Parathyroid adenoma (tissue), 2 donors: ENCODE measurements at regions not wholly inside any gene's neighbourhood (a gene's known extent, or its start where the extent isn't known, plus 50 kb on each side); places are given as distances from the start of the nearest gene placed in this dataset.
A peak's percentile ranks its signal among the peaks of the same experiment; 100 is the strongest.

Experiments
- H2AFZ ChIP-seq: fragments of 300-600 bp; sonication (generic); one replicate; pipeline ENCODE4 v1.7.0; 2017; ENCODE audit warnings: antibody characterized with exemption, mild to moderate bottlenecking
- H3K27ac ChIP-seq: fragments of 300-600 bp; sonication (generic); one replicate; pipeline ENCODE4 v1.7.0; 2017
- H3K27me3 ChIP-seq: fragments of 300-600 bp; sonication (generic); one replicate; pipeline ENCODE4 v1.7.0; 2017; ENCODE audit warnings: low read length; ENCODE audit not compliant: control insufficient read depth, insufficient read depth
- H3K36me3 ChIP-seq: fragments of 300-600 bp; sonication (generic); one replicate; pipeline ENCODE4 v1.7.0; 2017; ENCODE audit warnings: low read length; ENCODE audit not compliant: control insufficient read depth, insufficient read depth
- H3K4me1 ChIP-seq: fragments of 300-600 bp; sonication (generic); one replicate; pipeline ENCODE4 v1.7.0; 2017; ENCODE audit warnings: control low read depth
- H3K4me2 ChIP-seq: fragments of 300-600 bp; sonication (generic); one replicate; pipeline ENCODE4 v1.7.0; 2017; ENCODE audit warnings: low read length
- H3K4me3 ChIP-seq: fragments of 300-600 bp; sonication (generic); one replicate; pipeline ENCODE4 v1.7.0; 2017; ENCODE audit warnings: low read depth, low read length
- H3K79me2 ChIP-seq: fragments of 300-600 bp; sonication (generic); one replicate; pipeline ENCODE4 v1.7.0; 2017; ENCODE audit warnings: control low read depth
- H3K9ac ChIP-seq: fragments of 300-600 bp; sonication (generic); one replicate; pipeline ENCODE4 v1.7.0; 2017; ENCODE audit warnings: mild to moderate bottlenecking
- H3K9me3 ChIP-seq: fragments of 300-600 bp; sonication (generic); one replicate; pipeline ENCODE4 v1.7.0; 2017; ENCODE audit warnings: low read length; ENCODE audit not compliant: control insufficient read depth
- CTCF ChIP-seq: fragments of 300-600 bp; sonication (generic); IDR thresholded peaks from one replicate; pipeline ENCODE4 v1.7.0; 2017; ENCODE audit warnings: antibody characterized with exemption, mild to moderate bottlenecking
- donor health status: primary hyperparathyroidism.

DNA sequence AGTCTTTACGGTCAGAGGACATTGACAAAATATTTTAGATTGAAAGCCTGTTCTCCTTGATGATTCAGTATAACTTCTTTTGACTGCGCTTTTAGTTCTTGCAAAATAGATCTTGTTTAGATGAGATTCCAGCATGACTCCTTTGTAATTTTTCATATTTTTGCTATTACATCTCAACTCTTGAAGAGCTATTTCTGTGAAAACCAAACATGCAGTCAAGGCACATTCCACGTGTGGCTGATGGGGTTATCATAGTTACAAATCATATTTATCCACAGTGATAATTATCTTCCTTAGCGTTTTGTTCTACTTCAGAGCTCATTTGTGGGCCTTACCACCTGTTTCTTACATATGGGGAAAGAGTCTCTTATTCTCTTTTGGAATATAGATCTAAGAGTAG lies 238.8 kb upstream of the DMRT1 start:
- H3K27ac ChIP-seq, result no peak overlapping the region
- H3K9me3 ChIP-seq, result no peaks in the 10 kb centered on the region

DNA sequence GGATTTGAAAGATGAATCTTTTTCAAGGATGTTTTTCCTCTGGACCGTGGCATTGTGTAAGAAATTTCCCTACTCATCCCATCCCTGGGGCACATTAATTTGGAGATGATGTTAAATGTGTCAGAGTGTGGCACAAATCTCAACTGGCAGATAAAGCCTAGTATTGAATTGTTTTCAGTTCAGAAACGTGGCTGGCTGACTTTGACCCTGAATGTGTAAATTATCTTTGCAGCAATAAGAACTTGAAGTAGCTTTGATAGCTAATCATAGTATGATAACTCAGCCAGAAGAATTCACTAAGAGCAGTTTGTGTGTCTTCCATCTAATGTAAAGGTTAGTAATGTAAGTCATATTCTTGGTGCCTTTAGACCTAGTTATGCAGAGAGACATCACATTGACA lies 238.4 kb upstream of the DMRT1 start:
- H3K9me3 ChIP-seq, result no peaks in the 10 kb centered on the region
- H3K36me3 ChIP-seq, result no peaks in the 10 kb centered on the region
- H3K4me2 ChIP-seq, result no peak overlapping the region
- no peak for TF ChIP-seq CTCF
- no peak overlapping the region for H3K9ac ChIP-seq
- no peaks in the 10 kb centered on the region for H3K27me3 ChIP-seq
- no peak overlapping the region for H2AFZ ChIP-seq
- no peak overlapping the region for H3K4me3 ChIP-seq
- H3K27ac ChIP-seq, result no peak overlapping the region
- H3K4me1 ChIP-seq, result no peaks in the 10 kb centered on the region
- no peaks in the 10 kb centered on the region for H3K79me2 ChIP-seq

More for the DNA sequence above, 238.8 kb upstream of the DMRT1 start:
- Histone ChIP-seq H3K4me1 (no peaks in the 10 kb centered on the region), H3K9ac (no peak overlapping the region), H3K79me2 (no peaks in the 10 kb centered on the region), H3K4me3 (no peak overlapping the region), H3K36me3 (no peaks in the 10 kb centered on the region), H2AFZ (no peak overlapping the region), H3K27me3 (no peaks in the 10 kb centered on the region), H3K4me2 (no peak overlapping the region)
- no peak for TF ChIP-seq CTCF

GRCh38 chr9:607417-607816 lies 234.1 kb upstream of the DMRT1 start:
- H3K9ac ChIP-seq, result no peak overlapping the region
- H2AFZ ChIP-seq, result no peak overlapping the region
- no peaks in the 10 kb centered on the region for H3K9me3 ChIP-seq
- TF ChIP-seq CTCF, result no peak
- no peak overlapping the region for H3K4me3 ChIP-seq
- H3K4me1 ChIP-seq, result no peaks in the 10 kb centered on the region
- no peak overlapping the region for H3K27ac ChIP-seq
- H3K79me2 ChIP-seq, result no peaks in the 10 kb centered on the region
- H3K4me2 ChIP-seq, result no peak overlapping the region
- no peaks in the 10 kb centered on the region for H3K27me3 ChIP-seq
- no peaks in the 10 kb centered on the region for H3K36me3 ChIP-seq

DNA sequence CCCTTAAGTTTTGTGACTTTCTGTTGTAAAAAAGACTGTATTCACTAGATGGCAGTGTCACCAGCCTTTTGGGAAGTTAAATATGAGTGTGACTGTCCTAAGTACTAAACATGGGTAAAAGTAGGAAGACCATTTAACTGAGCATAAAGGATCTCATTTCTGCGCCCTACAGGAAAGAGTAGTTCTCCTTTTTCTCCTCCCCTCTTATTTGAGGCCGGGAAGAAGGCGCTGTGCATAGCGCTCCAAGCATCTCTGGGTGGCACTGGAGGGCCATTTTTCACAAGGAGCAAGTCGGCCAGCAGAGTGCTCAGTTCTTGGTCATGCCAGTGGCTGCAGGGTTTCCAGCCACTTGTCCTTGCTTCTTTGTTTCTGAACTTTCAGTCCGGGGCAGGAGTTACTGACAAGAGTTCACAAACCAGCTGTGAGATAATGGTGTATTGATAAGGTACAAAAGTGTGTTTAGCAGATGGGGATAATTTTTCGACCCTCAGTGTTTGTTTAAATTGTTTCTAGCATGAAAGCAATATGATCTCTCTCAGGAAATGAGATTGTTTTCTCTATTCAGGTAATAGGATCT lies 227.6 kb upstream of the DMRT1 start:
- H2AFZ ChIP-seq, result no peak overlapping the region
- H3K36me3 ChIP-seq, result no peaks in the 10 kb centered on the region
- H3K79me2 ChIP-seq, result no peaks in the 10 kb centered on the region
- no peak overlapping the region for H3K9ac ChIP-seq
- H3K4me1 ChIP-seq, result no peaks in the 10 kb centered on the region
- no peak overlapping the region for H3K4me2 ChIP-seq
- no peak overlapping the region for H3K4me3 ChIP-seq
- H3K27ac ChIP-seq, result no peak overlapping the region
- TF ChIP-seq CTCF, result peak; percentile 56
- no peaks in the 10 kb centered on the region for H3K27me3 ChIP-seq
- H3K9me3 ChIP-seq, result no peaks in the 10 kb centered on the region

DNA sequence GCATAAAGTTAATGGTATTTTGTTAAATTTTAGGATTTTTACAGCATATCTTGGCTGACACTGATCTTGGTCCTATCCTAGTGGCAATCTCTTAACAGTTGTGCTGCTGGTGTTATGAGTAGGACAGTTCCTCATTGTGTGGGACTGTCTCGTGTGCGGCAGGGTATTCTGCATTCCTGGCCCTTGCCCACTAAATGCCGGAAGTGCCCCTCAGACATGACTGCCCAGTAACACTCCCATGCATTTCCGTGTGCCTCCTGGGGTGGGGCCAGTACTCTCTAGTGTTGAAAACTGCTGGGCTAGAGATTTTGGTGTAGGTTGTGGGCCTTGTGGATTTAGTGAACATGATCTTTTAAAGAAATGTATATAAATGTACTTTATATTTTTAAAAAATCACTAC lies 227.1 kb upstream of the DMRT1 start:
- Histone ChIP-seq H3K4me3 (no peak overlapping the region), H3K27me3 (no peaks in the 10 kb centered on the region), H2AFZ (no peak overlapping the region), H3K9ac (no peak overlapping the region), H3K36me3 (no peaks in the 10 kb centered on the region), H3K27ac (no peak overlapping the region), H3K9me3 (no peaks in the 10 kb centered on the region), H3K4me1 (no peaks in the 10 kb centered on the region), H3K79me2 (no peaks in the 10 kb centered on the region), H3K4me2 (no peak overlapping the region)
- TF ChIP-seq CTCF, result no peak
